Upper lobe of left lung (tissue), 6 donors: ENCODE measurements at regions not wholly inside any gene's neighbourhood (a gene's known extent, or its start where the extent isn't known, plus 50 kb on each side); places are given as distances from the start of the nearest gene placed in this dataset.

Experiments used
- ATAC-seq, 2 donors: fragments of 200-7000 bp; cut with Tn5 transposase; one replicate each; pipeline ENCODE4 v1.9.1; 2022; ENCODE audit warnings: mild to moderate bottlenecking in 2 of 2, moderate library complexity in 2 of 2; ENCODE audit not compliant: low FRiP score in 2 of 2
- DNase-seq, 2 donors: peaks; one replicate each; pipeline ENCODE4 v3.0.0-alpha.2; 2019 to 2020
- H3K27ac ChIP-seq, 4 donors: fragments of 200-600 bp; sonication (generic); one replicate each; pipeline ENCODE4 v1.5.1; 2016 to 2019
- H3K27me3 ChIP-seq, 4 donors: fragments of 200-600 bp; sonication (generic); one replicate each; pipeline ENCODE4 v1.5.1; 2017 to 2019
- H3K36me3 ChIP-seq, 4 donors: fragments of 200-600 bp; sonication (generic); one replicate each; pipeline ENCODE4 v1.5.1; 2016 to 2019
- H3K4me1 ChIP-seq, 4 donors: fragments of 200-600 bp; sonication (generic); one replicate each; pipeline ENCODE4 v1.5.1; 2018 to 2019
- H3K4me3 ChIP-seq, 4 donors: fragments of 200-600 bp; sonication (generic); one replicate each; pipeline ENCODE4 v1.5.1; 2017 to 2019; ENCODE audit warnings: mild to moderate bottlenecking in 2 of 4, moderate library complexity in 1 of 4
- H3K9me3 ChIP-seq, 4 donors: fragments of 200-600 bp; sonication (generic); one replicate each; pipeline ENCODE4 v1.5.1; 2018 to 2019
- EP300 ChIP-seq, 4 donors: sonication (generic); formaldehyde crosslinking; IDR thresholded peaks; one replicate each; pipeline ENCODE4 v1.5.1; 2017; ENCODE audit warnings: antibody characterized with exemption in 4 of 4, control low read depth in 2 of 4
- POLR2A ChIP-seq, 4 donors: fragments of 450-650 bp; IDR thresholded peaks; one replicate each; pipeline ENCODE4 v1.5.1; 2016 to 2017; ENCODE audit warnings: antibody characterized with exemption in 4 of 4, mild to moderate bottlenecking in 2 of 4
- POLR2AphosphoS5 ChIP-seq, 2 donors: sonication (generic); formaldehyde crosslinking; IDR thresholded peaks; one replicate each; pipeline ENCODE4 v1.5.1; 2017; ENCODE audit warnings: antibody characterized with exemption in 2 of 2
- WGBS, 2 donors: methylation state at CpG; one replicate each; pipeline ENCODE4 v1.1.5; 2017 to 2018; 5-methylcytosine and 5-hydroxymethylcytosine counted together
- TF ChIP-seq, protein P1 (sequence below), 6 experiments: fragments of 450-650 bp in 4 of 6; fragments of 200-600 bp in 2 of 6; sonication (generic) in 2 of 6; IDR thresholded peaks; one replicate each; pipeline ENCODE4 v1.5.1; 2016 to 2019; ENCODE audit warnings: antibody characterized with exemption in 6 of 6
- donor health status: DM: no; HTN: no; CAD: no; lungs with moderate emphysema.
- donor health status: DM: no; HTN: yes; CAD: no; lungs with severe emphysema.

- WGBS, 2 donors, result 76 to 83% methylated on average over 3 of the region's 3 CpGs
- no peak overlapping the region for H3K27ac ChIP-seq
- TF ChIP-seq POLR2AphosphoS5 (IDR thresholded peaks at IDR 0.05) (no peak), POLR2A (IDR thresholded peaks at IDR 0.05) (no peak), EP300 (IDR thresholded peaks at IDR 0.05) (no peak)
- TF ChIP-seq, protein P1, sequence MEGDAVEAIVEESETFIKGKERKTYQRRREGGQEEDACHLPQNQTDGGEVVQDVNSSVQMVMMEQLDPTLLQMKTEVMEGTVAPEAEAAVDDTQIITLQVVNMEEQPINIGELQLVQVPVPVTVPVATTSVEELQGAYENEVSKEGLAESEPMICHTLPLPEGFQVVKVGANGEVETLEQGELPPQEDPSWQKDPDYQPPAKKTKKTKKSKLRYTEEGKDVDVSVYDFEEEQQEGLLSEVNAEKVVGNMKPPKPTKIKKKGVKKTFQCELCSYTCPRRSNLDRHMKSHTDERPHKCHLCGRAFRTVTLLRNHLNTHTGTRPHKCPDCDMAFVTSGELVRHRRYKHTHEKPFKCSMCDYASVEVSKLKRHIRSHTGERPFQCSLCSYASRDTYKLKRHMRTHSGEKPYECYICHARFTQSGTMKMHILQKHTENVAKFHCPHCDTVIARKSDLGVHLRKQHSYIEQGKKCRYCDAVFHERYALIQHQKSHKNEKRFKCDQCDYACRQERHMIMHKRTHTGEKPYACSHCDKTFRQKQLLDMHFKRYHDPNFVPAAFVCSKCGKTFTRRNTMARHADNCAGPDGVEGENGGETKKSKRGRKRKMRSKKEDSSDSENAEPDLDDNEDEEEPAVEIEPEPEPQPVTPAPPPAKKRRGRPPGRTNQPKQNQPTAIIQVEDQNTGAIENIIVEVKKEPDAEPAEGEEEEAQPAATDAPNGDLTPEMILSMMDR (IDR thresholded peaks at IDR 0.05), result no peak
- H3K4me1 ChIP-seq, result no peaks in the 10 kb centered on the region
- DNase-seq (no peak), ATAC-seq (no peak)
- H3K36me3 ChIP-seq, result no peaks in the 10 kb centered on the region
- H3K9me3 ChIP-seq, result no peaks in the 10 kb centered on the region
- no peaks in the 10 kb centered on the region for H3K27me3 ChIP-seq
- H3K4me3 ChIP-seq, result no peak overlapping the region
Observed at GRCh38 chr2:146349334-146349733, 1495.5 kb upstream of the ACVR2A start.

DNA sequence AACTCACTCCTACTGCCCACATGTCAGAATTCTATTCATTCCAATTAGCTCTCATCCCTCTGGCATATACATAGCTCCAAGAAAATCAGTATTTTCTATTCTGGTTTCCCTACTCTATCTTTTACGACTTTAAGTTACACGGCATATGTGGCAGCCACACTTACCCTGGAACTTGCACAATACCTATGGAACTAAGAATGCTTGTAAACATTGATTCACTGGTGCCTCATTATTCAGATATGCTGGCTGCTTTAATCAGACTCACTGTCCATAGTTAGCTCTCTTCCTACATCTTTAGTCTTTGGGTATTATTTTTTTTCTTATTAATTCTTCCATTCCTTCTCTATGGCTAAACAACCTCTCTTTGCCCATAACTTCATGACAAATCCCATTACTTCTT, 1519.9 kb upstream of the ACVR2A start:
- Histone ChIP-seq H3K36me3 (no peaks in the 10 kb centered on the region), H3K27me3 (no peaks in the 10 kb centered on the region), H3K4me3 (no peak overlapping the region), H3K4me1 (no peaks in the 10 kb centered on the region), H3K27ac (no peak overlapping the region), H3K9me3 (no peaks in the 10 kb centered on the region)
- ATAC-seq (no peak), DNase-seq (no peak)
- 94 to 100% methylated on average over 2 of the region's 2 CpGs for WGBS, 2 donors
- TF ChIP-seq, protein P1 (IDR thresholded peaks at IDR 0.05), result no peak
- no peak for TF ChIP-seq POLR2AphosphoS5 (IDR thresholded peaks at IDR 0.05)
- TF ChIP-seq POLR2A (IDR thresholded peaks at IDR 0.05), result no peak
- TF ChIP-seq EP300 (IDR thresholded peaks at IDR 0.05), result no peak

DNA sequence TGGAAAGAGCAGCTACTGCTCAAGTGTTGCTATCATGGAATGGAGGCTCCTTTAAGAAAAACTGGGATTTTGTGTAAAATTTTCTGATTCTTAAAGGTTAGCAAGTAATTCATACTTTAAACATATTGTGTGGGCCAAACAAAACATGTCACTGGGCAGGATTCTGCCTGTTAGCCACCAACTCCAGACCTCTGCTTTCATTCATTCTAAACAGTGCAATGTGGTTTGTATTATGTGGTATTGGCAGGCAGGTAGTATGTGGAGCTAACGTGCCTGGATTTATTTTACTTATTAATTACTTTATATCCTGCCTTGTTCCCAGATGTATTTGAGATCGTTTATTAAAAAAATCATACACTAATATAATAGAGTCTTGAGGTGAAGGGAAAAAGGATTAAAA, 1521.3 kb upstream of the ACVR2A start:
- 70 to 71% methylated on average over 2 of the region's 2 CpGs for WGBS, 2 donors
- H3K27me3 ChIP-seq, result no peaks in the 10 kb centered on the region
- no peak overlapping the region for H3K4me3 ChIP-seq
- DNase-seq (no peak), ATAC-seq (no peak)
- no peaks in the 10 kb centered on the region for H3K36me3 ChIP-seq
- no peak overlapping the region for H3K27ac ChIP-seq
- no peaks in the 10 kb centered on the region for H3K9me3 ChIP-seq
- TF ChIP-seq POLR2A (IDR thresholded peaks at IDR 0.05), result no peak
- TF ChIP-seq, protein P1 (IDR thresholded peaks at IDR 0.05), result no peak
- TF ChIP-seq EP300 (IDR thresholded peaks at IDR 0.05), result no peak
- no peak for TF ChIP-seq POLR2AphosphoS5 (IDR thresholded peaks at IDR 0.05)
- no peaks in the 10 kb centered on the region for H3K4me1 ChIP-seq

DNA sequence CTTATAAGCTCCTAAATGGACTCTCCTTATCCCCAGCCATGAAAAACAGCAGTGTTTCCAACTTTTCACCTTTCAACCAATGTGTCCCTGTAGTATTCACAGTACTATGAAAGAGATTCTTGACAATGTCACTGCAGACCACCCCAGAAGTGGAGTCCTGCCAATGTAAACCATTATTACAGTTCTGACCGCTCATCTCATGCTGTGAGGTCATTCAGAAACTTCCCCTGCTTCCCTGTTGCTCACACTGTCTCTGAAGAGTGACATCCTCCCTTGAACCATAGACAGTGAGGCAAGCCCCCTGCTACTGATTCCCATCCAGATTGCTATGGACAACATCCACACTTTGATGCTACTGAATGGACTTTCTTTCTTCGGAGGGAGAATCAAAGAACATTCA, 1523.7 kb upstream of the ACVR2A start:
- DNase-seq, result no peak
- H3K27ac ChIP-seq, result no peak overlapping the region
- no peak overlapping the region for H3K4me3 ChIP-seq
- no peaks in the 10 kb centered on the region for H3K9me3 ChIP-seq
- 61 to 70% methylated on average over 2 of the region's 2 CpGs for WGBS, 2 donors
- peak in 1 of 2 donors; percentile 19 for ATAC-seq
- H3K27me3 ChIP-seq, result no peaks in the 10 kb centered on the region
- H3K36me3 ChIP-seq, result no peaks in the 10 kb centered on the region
- TF ChIP-seq POLR2A (IDR thresholded peaks at IDR 0.05) (no peak), POLR2AphosphoS5 (IDR thresholded peaks at IDR 0.05) (no peak), EP300 (IDR thresholded peaks at IDR 0.05) (no peak)
- TF ChIP-seq, protein P1 (IDR thresholded peaks at IDR 0.05), result no peak
- no peaks in the 10 kb centered on the region for H3K4me1 ChIP-seq

DNA sequence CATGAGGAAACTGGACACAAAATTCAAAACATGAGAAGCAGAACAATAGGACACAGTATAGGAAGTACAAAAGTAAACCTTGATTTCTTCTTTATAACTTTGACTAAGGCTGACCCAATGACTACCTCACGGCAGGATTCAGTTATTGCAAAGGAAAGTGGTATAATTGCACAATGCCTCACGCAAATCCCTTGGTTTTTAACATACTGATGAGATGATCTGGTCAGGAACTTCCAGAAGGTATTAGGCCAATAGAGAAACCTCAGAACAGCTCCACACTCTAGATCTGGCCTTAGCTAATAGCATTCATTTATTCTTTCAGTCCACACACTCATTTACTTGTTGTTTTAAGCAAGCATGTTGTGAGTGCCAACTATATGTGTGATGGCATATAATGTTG, 1526.9 kb upstream of the ACVR2A start:
- WGBS, 2 donors, result 36 to 46% methylated on average over 2 of the region's 2 CpGs
- H3K27ac ChIP-seq, result no peak overlapping the region
- H3K9me3 ChIP-seq, result no peaks in the 10 kb centered on the region
- H3K4me1 ChIP-seq, result no peaks in the 10 kb centered on the region
- H3K4me3 ChIP-seq, result no peak overlapping the region
- no peak for TF ChIP-seq EP300 (IDR thresholded peaks at IDR 0.05)
- no peak for TF ChIP-seq POLR2A (IDR thresholded peaks at IDR 0.05)
- TF ChIP-seq, protein P1 (IDR thresholded peaks at IDR 0.05), result no peak
- no peak for TF ChIP-seq POLR2AphosphoS5 (IDR thresholded peaks at IDR 0.05)
- DNase-seq (no peak), ATAC-seq (no peak)
- no peaks in the 10 kb centered on the region for H3K36me3 ChIP-seq
- H3K27me3 ChIP-seq, result no peaks in the 10 kb centered on the region
